HG02885 (cell line): ENCODE measurements at regions not wholly inside any gene's neighbourhood (a gene's known extent, or its start where the extent isn't known, plus 50 kb on each side); places are given as distances from the start of the nearest gene placed in this dataset.

Experiments used
- ATAC-seq: cut with Tn5 transposase; IDR thresholded peaks from one replicate; pipeline ENCODE4 v1.9.1; 2021; ENCODE audit warnings: mild to moderate bottlenecking; ENCODE audit not compliant: unreplicated experiment, poor library complexity

DNA sequence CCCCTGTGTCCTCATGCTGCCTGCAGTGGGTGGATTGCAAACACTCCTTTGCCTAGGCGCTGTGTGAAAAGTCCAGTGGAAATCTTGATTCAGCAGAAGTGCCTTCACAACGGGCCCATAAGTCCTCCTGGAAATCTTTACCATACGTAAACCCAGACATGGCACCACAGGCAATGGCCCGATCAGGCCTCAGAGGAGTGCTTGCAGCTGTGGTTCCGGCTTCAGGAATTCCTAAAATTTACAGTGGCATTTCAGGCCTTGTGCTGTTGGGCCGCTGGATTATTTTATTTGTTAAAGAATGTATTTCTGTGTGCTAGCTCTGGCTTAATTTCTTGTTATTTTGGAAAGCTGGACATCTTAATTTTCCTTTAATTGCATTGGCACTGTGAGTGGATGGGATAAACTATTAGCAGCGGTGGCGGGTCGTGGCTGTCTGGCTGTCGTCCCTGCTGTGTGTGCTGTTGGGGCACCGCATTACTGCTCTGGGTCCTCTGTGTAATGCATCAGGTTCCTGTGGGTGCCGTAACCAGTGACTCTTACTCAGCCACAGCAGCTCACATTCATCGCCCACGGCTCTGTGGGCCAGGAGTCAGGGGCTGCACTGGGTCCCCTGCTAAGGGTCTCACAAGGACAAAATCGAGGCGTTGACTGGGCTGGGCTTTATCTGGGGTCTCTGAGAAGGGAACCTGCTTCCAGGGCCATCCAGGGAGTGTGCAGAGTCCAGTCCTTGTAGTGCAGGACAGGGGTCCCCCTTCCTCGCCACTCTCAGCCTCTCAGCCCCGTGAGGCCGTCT, 73.1 kb downstream of the RTP5 start:
- ATAC-seq: no peak

DNA sequence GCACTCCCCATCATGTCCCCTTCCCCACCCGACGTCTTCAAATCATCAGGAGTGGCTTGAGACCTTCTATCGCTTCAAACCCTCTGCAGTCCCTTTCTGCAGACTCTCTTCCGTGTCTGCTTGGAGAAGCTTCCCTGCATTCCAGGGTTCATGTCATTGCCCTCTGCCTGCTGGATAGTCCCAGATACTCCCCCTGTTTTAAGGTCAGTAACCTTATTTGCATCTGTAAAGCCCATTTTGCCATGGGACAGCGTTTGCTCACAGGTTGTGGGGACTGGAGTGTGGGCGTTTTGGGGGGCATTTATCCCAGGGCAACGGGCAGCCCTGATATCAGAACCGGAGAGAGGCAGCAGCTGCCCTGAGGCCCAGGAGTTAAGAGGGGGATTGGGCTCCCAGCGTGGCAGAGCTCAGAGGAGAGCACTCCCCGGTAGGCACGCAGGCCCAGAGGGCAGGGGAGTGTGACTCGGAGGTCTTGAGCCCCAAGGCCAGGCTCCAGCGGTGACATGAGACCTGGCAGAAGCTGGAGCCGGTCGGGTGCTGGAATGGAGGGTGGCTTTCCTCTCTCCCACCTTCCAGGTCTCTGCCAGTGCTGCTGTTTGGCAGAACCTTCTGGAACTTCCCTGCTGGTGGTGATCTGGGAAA, 73.8 kb downstream of the RTP5 start:
- no peak for ATAC-seq

DNA sequence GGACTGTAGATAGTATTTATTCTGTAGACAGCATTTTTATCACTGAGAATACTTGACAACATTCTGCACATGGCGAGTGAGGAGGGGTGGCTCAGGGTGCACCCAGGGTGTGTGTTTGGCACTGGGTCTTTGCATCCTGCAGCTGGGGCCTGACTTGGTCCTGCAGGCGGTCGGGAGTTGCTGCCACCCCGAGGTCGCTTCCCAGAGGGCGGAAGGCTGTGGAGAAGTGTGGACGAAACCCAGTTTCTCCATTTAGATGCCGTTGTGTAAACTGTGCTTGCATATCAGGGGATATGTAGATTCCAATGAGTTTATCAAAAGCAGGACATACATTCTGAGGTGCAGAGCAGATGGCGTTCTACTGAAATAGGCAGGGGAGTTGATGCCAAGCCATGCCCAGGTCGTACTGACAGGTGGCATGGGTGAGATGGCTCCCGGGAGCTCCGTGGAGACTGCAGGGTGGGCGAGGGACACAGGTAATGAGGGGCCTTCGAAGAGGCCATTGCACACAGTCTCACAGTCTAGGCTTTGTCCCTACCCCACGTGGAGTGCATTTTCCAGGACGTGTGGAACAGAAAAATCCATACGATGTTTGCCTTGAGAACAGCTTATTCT, 74.5 kb downstream of the RTP5 start:
- no peak for ATAC-seq

DNA sequence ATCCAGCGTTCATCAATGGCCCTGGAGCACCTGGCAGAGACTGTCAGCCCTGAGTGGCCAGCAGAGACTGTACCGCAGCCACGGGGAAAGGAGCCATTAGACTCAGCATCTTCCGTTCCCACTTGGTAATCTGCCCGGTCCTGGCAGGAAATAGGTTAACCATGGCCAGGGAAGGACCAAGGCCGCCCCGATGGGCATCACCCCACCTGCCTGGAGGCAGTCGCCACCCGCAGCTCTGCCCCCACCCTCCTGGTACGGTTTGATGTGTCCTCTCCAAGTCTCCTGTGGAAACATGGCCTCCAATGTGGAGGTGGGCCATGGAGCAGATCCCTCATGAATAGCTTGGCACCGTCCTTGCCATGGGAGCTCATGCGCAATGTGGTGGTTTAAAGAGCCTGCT, 75.3 kb downstream of the RTP5 start:
- no peak for ATAC-seq

DNA sequence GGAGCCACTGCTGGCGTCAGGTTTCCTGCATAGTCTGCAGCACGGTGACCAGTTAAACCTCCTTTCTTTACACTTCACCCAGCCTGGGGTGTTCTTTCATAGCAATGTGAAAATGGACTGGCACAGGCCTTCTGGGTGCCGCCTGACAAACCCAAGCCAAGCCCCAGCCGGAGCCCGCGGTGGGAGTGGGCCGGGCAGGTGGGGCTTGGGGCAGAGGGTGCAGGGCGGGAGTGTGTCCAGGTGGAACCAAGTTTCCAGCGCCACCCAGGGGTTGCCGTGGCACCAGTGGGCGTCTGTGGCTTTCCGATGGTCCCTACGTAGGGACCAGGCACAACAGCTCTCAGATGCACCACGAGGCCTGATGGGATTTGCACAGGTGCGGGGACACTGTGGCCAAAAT, 75.8 kb downstream of the RTP5 start:
- no peak for ATAC-seq

- no peak for ATAC-seq
Measured at GRCh38 chr2:241945803-241946202, 76.3 kb downstream of the RTP5 start.

- no peak for ATAC-seq
Measured at GRCh38 chr2:241946306-241947003, 76.9 kb downstream of the RTP5 start.

DNA sequence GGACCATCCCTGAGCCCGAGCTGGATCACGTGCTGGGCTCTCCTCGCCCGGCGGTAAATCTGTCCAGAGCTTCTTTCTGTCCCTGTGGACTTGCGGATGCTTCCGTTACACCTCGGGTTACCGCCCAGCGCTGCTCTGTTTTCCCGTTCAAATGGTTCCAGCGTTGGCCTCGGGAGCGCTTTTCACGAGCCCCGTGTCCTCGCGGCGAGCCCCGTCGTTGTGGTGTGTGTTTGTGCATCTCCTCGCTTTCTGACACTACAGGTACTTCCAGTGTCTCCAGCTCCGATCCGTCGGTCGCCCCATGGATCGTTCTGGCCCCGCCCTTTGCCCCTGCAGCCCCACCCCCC, 77.4 kb downstream of the RTP5 start:
- no peak for ATAC-seq

DNA sequence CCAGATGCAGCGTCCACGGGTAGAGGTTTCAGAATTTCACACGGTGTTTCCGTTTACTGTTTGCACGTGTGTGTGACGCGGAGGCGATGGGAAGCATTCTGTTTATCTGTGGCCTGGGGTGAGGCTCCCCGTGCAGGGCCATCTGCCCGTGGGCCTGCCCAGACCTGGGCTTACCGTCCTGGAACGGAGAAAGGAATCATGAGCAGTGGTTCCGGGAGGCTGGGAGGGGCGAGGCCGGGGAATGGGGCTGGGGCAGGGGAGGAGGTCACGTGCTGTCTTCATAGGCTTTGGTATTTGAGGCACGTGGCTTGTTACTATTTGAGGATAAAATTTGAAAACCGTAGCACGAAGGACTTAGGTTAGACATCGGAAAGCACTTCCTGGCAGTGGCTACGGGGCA, 77.9 kb downstream of the RTP5 start:
- ATAC-seq: no peak

GRCh38 chr2:241947876-241948275, 78.3 kb downstream of the RTP5 start:
- no peak for ATAC-seq

GRCh38 chr2:241948299-241948897, 78.9 kb downstream of the RTP5 start:
- no peak for ATAC-seq

GRCh38 chr2:241948901-241949735, 79.6 kb downstream of the RTP5 start:
- no peak for ATAC-seq

DNA sequence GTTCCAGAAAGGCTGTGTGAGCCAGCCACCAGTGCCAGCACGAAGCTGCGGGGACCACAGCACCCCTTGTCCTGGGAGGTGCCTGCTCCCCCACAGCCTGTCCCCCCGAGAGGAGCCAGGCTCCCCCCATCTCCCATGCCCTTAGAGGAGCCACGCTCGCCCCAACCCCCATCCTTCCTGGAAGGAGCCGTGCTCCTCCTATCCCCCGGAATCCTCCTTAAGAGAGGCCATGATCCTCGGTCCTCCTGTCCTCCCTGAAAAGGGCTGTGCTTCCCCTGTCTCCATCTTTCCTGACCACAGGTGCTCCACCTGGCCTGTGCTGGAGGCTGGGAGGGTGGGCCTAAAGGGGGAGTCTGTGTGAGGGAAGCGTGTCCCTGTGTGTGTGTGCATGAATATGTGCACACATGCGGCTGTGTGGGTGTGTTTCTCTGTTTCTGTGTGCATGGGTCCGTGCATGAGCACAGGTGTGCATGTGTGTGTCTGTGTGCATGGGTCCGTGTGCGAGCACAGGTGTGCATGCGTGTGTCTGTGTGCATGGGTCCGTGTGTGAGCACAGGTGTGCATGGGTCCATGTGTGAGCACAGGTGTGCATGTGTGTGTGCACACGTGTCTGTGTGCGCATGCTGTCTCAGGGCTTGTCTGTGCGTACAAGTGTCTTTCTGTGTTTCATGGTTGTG, 80.3 kb downstream of the RTP5 start:
- ATAC-seq: no peak

- ATAC-seq: no peak
Measured at GRCh38 chr2:241950413-241951315, 81.1 kb downstream of the RTP5 start.

- no peak for ATAC-seq
Measured at GRCh38 chr2:241951316-241951700, 81.8 kb downstream of the RTP5 start.

GRCh38 chr2:241951920-241952319, 82.4 kb downstream of the RTP5 start:
- ATAC-seq: no peak

- ATAC-seq: no peak
Measured at GRCh38 chr2:241952816-241953215, 83.3 kb downstream of the RTP5 start.

DNA sequence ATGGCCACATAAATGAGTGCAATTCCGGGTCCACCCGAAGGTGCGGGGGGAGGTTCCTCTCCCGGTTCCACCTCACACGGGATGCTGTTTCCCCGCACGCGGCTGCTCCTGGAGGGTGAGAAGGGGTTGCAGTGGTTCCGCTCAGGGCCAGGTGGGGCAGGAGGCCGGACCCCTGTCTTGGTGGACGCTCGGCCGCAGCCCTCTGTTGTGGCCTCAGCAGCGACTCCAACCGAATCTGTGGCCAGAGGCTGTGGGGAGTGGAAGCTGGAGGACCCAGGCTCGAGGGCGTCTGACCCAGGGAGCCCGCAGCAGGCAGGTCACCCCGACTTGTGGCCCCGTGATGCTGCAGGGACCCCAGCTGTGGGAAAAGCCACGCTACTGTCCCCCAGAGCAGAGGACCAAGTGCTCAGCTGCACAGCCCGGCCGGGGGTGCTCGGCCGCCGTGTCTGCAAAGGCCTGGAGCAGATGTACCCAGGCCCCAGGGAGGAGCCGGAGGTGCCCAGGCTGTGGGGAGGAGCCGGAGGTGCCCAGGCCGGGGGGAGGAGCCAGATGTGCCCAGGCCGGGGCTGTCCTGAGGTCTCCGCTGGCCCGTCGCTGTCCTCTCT, 83.9 kb downstream of the RTP5 start:
- no peak for ATAC-seq
